ENCODE measurements at regions not wholly inside any gene's neighbourhood (a gene's known extent, or its start where the extent isn't known, plus 50 kb on each side); places are given as distances from the start of the nearest gene placed in this dataset.
"Not testable (repeated sequence)": the region's sequence is repeated elsewhere in the genome, so short reads cannot be mapped to it uniquely, and the experiment has no call there.

GRCh38 chr2:53610260-53610659, 157.3 kb upstream of the CHAC2 start:
- Histone ChIP-seq H3K36me3 (ENCODE audit: insufficient read depth, low read depth, low read length) (no peaks in the 10 kb centered on the region), H3K9me3 (ENCODE audit: insufficient read depth, low read depth, low read length) (no peaks in the 10 kb centered on the region), H3K27me3 (ENCODE audit: insufficient read depth, low read length) (no peaks in the 10 kb centered on the region), H3K9ac (ENCODE audit: low read depth, low read length) (no peak overlapping the region), H3K4me3 (ENCODE audit: low read length) (no peak overlapping the region), H3K27ac (ENCODE audit: low read length) (no peak overlapping the region), H3K4me1 (ENCODE audit: insufficient read depth, low read length) (no peaks in the 10 kb centered on the region)

- Histone ChIP-seq H3K9ac (ENCODE audit: low read depth, low read length) (no peak overlapping the region), H3K27me3 (ENCODE audit: insufficient read depth, low read length) (no peaks in the 10 kb centered on the region), H3K36me3 (ENCODE audit: insufficient read depth, low read depth, low read length) (no peaks in the 10 kb centered on the region), H3K4me3 (ENCODE audit: low read length) (no peak overlapping the region), H3K4me1 (ENCODE audit: insufficient read depth, low read length) (no peaks in the 10 kb centered on the region), H3K9me3 (ENCODE audit: insufficient read depth, low read depth, low read length) (no peaks in the 10 kb centered on the region), H3K27ac (ENCODE audit: low read length) (no peak overlapping the region)
Measured at GRCh38 chr2:53609551-53609950, 158.1 kb upstream of the CHAC2 start.

- Histone ChIP-seq H3K4me3 (ENCODE audit: low read length) (no peak overlapping the region), H3K4me1 (ENCODE audit: insufficient read depth, low read length) (no peaks in the 10 kb centered on the region), H3K27me3 (ENCODE audit: insufficient read depth, low read length) (no peaks in the 10 kb centered on the region)
Measured at GRCh38 chr2:53608293-53608692, 159.3 kb upstream of the CHAC2 start.

GRCh38 chr2:53600815-53601214, 166.8 kb upstream of the CHAC2 start:
- no peak overlapping the region for H3K27ac ChIP-seq (ENCODE audit: low read length)
- H3K27me3 ChIP-seq (ENCODE audit: insufficient read depth, low read length): no peaks in the 10 kb centered on the region
- H3K4me1 ChIP-seq (ENCODE audit: insufficient read depth, low read length): no peaks in the 10 kb centered on the region
- no peaks in the 10 kb centered on the region for H3K9me3 ChIP-seq (ENCODE audit: insufficient read depth, low read depth, low read length)
- no peaks in the 10 kb centered on the region for H3K36me3 ChIP-seq (ENCODE audit: insufficient read depth, low read depth, low read length)
- H3K4me3 ChIP-seq (ENCODE audit: low read length): no peak overlapping the region
- H3K9ac ChIP-seq (ENCODE audit: low read depth, low read length): no peak overlapping the region

More at GRCh38 chr2:53608293-53608692, 159.3 kb upstream of the CHAC2 start:
- Histone ChIP-seq H3K9ac (ENCODE audit: low read depth, low read length) (no peak overlapping the region), H3K27ac (ENCODE audit: low read length) (no peak overlapping the region), H3K36me3 (ENCODE audit: insufficient read depth, low read depth, low read length) (no peaks in the 10 kb centered on the region), H3K9me3 (ENCODE audit: insufficient read depth, low read depth, low read length) (no peaks in the 10 kb centered on the region)

GRCh38 chr2:53586733-53587612, 180.6 kb upstream of the CHAC2 start:
- not testable (repeated sequence) for H3K27me3 ChIP-seq (ENCODE audit: insufficient read depth, low read length); H3K9ac ChIP-seq (ENCODE audit: low read depth, low read length); H3K4me3 ChIP-seq (ENCODE audit: low read length); H3K36me3 ChIP-seq (ENCODE audit: insufficient read depth, low read depth, low read length); H3K9me3 ChIP-seq (ENCODE audit: insufficient read depth, low read depth, low read length); H3K4me1 ChIP-seq (ENCODE audit: insufficient read depth, low read length); H3K27ac ChIP-seq (ENCODE audit: low read length)

GRCh38 chr2:53584986-53585385, 182.6 kb upstream of the CHAC2 start:
- no peaks in the 10 kb centered on the region for H3K4me1 ChIP-seq (ENCODE audit: insufficient read depth, low read length)
- H3K27me3 ChIP-seq (ENCODE audit: insufficient read depth, low read length): no peaks in the 10 kb centered on the region
- no peak overlapping the region for H3K9ac ChIP-seq (ENCODE audit: low read depth, low read length)
- H3K4me3 ChIP-seq (ENCODE audit: low read length): no peak overlapping the region
- no peak overlapping the region for H3K27ac ChIP-seq (ENCODE audit: low read length)
- H3K9me3 ChIP-seq (ENCODE audit: insufficient read depth, low read depth, low read length): no peaks in the 10 kb centered on the region
- H3K36me3 ChIP-seq (ENCODE audit: insufficient read depth, low read depth, low read length): no peaks in the 10 kb centered on the region

GRCh38 chr2:53583583-53583982, 184.0 kb upstream of the CHAC2 start:
- no peak overlapping the region for H3K4me3 ChIP-seq (ENCODE audit: low read length)
- H3K27ac ChIP-seq (ENCODE audit: low read length): no peak overlapping the region
- no peaks in the 10 kb centered on the region for H3K36me3 ChIP-seq (ENCODE audit: insufficient read depth, low read depth, low read length)
- no peak overlapping the region for H3K9ac ChIP-seq (ENCODE audit: low read depth, low read length)
- H3K4me1 ChIP-seq (ENCODE audit: insufficient read depth, low read length): no peaks in the 10 kb centered on the region
- H3K9me3 ChIP-seq (ENCODE audit: insufficient read depth, low read depth, low read length): no peaks in the 10 kb centered on the region
- H3K27me3 ChIP-seq (ENCODE audit: insufficient read depth, low read length): no peaks in the 10 kb centered on the region

- no peaks in the 10 kb centered on the region for H3K36me3 ChIP-seq (ENCODE audit: insufficient read depth, low read depth, low read length)
- H3K27ac ChIP-seq (ENCODE audit: low read length): no peak overlapping the region
- H3K27me3 ChIP-seq (ENCODE audit: insufficient read depth, low read length): no peaks in the 10 kb centered on the region
- H3K4me3 ChIP-seq (ENCODE audit: low read length): no peak overlapping the region
- H3K9me3 ChIP-seq (ENCODE audit: insufficient read depth, low read depth, low read length): no peaks in the 10 kb centered on the region
- no peaks in the 10 kb centered on the region for H3K4me1 ChIP-seq (ENCODE audit: insufficient read depth, low read length)
- no peak overlapping the region for H3K9ac ChIP-seq (ENCODE audit: low read depth, low read length)
Measured at GRCh38 chr2:53582556-53582955, 185.0 kb upstream of the CHAC2 start.

GRCh38 chr2:53576166-53576565, 191.4 kb upstream of the CHAC2 start:
- Histone ChIP-seq H3K27me3 (ENCODE audit: insufficient read depth, low read length) (no peaks in the 10 kb centered on the region), H3K27ac (ENCODE audit: low read length) (no peak overlapping the region), H3K4me3 (ENCODE audit: low read length) (no peak overlapping the region)

GRCh38 chr2:53575721-53576124, 191.9 kb upstream of the CHAC2 start:
- no peaks in the 10 kb centered on the region for H3K36me3 ChIP-seq (ENCODE audit: insufficient read depth, low read depth, low read length)
- H3K27me3 ChIP-seq (ENCODE audit: insufficient read depth, low read length): no peaks in the 10 kb centered on the region
- no peak overlapping the region for H3K4me3 ChIP-seq (ENCODE audit: low read length)
- 0 out of 2 replicates have a peak, but pooled peaks cover 3% of the 10 kb centered on the region for H3K4me1 ChIP-seq (ENCODE audit: insufficient read depth, low read length)
- H3K27ac ChIP-seq (ENCODE audit: low read length): no peak overlapping the region
- no peaks in the 10 kb centered on the region for H3K9me3 ChIP-seq (ENCODE audit: insufficient read depth, low read depth, low read length)
- no peak overlapping the region for H3K9ac ChIP-seq (ENCODE audit: low read depth, low read length)

More at GRCh38 chr2:53576166-53576565, 191.4 kb upstream of the CHAC2 start:
- no peak overlapping the region for H3K9ac ChIP-seq (ENCODE audit: low read depth, low read length)
- H3K4me1 ChIP-seq (ENCODE audit: insufficient read depth, low read length): 0 out of 2 replicates have a peak, but pooled peaks cover 3% of the 10 kb centered on the region
- no peaks in the 10 kb centered on the region for H3K9me3 ChIP-seq (ENCODE audit: insufficient read depth, low read depth, low read length)
- no peaks in the 10 kb centered on the region for H3K36me3 ChIP-seq (ENCODE audit: insufficient read depth, low read depth, low read length)

GRCh38 chr2:53572696-53573095, 194.9 kb upstream of the CHAC2 start:
- no peak overlapping the region for H3K9ac ChIP-seq (ENCODE audit: low read depth, low read length)
- H3K27me3 ChIP-seq (ENCODE audit: insufficient read depth, low read length): no peaks in the 10 kb centered on the region
- H3K27ac ChIP-seq (ENCODE audit: low read length): no peak overlapping the region
- H3K9me3 ChIP-seq (ENCODE audit: insufficient read depth, low read depth, low read length): no peaks in the 10 kb centered on the region
- H3K4me3 ChIP-seq (ENCODE audit: low read length): no peak overlapping the region
- no peaks in the 10 kb centered on the region for H3K36me3 ChIP-seq (ENCODE audit: insufficient read depth, low read depth, low read length)
- H3K4me1 ChIP-seq (ENCODE audit: insufficient read depth, low read length): 0 out of 2 replicates have a peak, but pooled peaks cover 3% of the 10 kb centered on the region

GRCh38 chr2:53569957-53570727, 197.5 kb upstream of the CHAC2 start:
- no peak overlapping the region for H3K4me3 ChIP-seq (ENCODE audit: low read length)
- no peak overlapping the region for H3K27ac ChIP-seq (ENCODE audit: low read length)
- H3K9me3 ChIP-seq (ENCODE audit: insufficient read depth, low read depth, low read length): no peaks in the 10 kb centered on the region
- no peaks in the 10 kb centered on the region for H3K27me3 ChIP-seq (ENCODE audit: insufficient read depth, low read length)
- H3K36me3 ChIP-seq (ENCODE audit: insufficient read depth, low read depth, low read length): no peaks in the 10 kb centered on the region
- H3K4me1 ChIP-seq (ENCODE audit: insufficient read depth, low read length): no peaks in the 10 kb centered on the region
- no peak overlapping the region for H3K9ac ChIP-seq (ENCODE audit: low read depth, low read length)
